ENCODE measurements at regions not wholly inside any gene's neighbourhood (a gene's known extent, or its start where the extent isn't known, plus 50 kb on each side); places are given as distances from the start of the nearest gene placed in this dataset.
A peak's percentile ranks its signal among the peaks of the same experiment; 100 is the strongest.

DNA sequence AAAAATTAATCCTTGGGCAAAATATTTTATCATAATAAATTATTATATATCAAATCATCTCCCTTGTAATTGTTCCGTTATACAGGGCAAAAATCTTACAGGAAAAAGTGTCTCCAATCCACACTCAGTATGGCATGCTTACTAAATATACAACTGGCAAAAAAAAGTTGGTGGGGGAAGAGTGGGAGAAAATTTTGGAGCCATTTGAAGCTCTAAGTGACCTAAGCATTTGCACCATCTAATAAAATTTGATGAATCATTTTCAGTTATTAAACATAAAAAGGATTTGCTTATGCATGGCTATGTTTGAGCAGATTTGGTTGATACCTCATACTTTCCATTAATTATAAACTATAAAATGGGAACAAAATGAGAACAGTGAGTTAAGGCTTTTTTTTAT lies 68.1 kb upstream of the FAM9C start:
- Histone ChIP-seq H2AFZ (ENCODE audit: low read length) (no peak overlapping the region), H3K4me2 (ENCODE audit: insufficient read depth, low read length) (no peak overlapping the region), H3K4me3 (ENCODE audit: insufficient read depth, low read length) (no peak overlapping the region), H3K79me2 (ENCODE audit: insufficient read depth, low read length) (no peaks in the 10 kb centered on the region), H3K4me1 (ENCODE audit: insufficient read depth, low read length) (peaks cover 20% of the 10 kb centered on the region), H3K36me3 (ENCODE audit: insufficient read depth, low read length) (no peaks in the 10 kb centered on the region), H4K20me1 (ENCODE audit: insufficient read depth, low read length) (no peaks in the 10 kb centered on the region), H3K27ac (ENCODE audit: low read depth, low read length) (no peak overlapping the region), H3K9me3 (ENCODE audit: low read depth, low read length) (no peaks in the 10 kb centered on the region), H3K27me3 (ENCODE audit: insufficient read depth, low read length) (no peaks in the 10 kb centered on the region)
- TF ChIP-seq, protein P1, sequence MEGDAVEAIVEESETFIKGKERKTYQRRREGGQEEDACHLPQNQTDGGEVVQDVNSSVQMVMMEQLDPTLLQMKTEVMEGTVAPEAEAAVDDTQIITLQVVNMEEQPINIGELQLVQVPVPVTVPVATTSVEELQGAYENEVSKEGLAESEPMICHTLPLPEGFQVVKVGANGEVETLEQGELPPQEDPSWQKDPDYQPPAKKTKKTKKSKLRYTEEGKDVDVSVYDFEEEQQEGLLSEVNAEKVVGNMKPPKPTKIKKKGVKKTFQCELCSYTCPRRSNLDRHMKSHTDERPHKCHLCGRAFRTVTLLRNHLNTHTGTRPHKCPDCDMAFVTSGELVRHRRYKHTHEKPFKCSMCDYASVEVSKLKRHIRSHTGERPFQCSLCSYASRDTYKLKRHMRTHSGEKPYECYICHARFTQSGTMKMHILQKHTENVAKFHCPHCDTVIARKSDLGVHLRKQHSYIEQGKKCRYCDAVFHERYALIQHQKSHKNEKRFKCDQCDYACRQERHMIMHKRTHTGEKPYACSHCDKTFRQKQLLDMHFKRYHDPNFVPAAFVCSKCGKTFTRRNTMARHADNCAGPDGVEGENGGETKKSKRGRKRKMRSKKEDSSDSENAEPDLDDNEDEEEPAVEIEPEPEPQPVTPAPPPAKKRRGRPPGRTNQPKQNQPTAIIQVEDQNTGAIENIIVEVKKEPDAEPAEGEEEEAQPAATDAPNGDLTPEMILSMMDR (IDR thresholded peaks at IDR 0.05; ENCODE audit: extremely low read depth, low read depth, low read length), result no peak
- no peak for DNase-seq (ENCODE audit: insufficient read length, low spot score, missing footprints)

DNA sequence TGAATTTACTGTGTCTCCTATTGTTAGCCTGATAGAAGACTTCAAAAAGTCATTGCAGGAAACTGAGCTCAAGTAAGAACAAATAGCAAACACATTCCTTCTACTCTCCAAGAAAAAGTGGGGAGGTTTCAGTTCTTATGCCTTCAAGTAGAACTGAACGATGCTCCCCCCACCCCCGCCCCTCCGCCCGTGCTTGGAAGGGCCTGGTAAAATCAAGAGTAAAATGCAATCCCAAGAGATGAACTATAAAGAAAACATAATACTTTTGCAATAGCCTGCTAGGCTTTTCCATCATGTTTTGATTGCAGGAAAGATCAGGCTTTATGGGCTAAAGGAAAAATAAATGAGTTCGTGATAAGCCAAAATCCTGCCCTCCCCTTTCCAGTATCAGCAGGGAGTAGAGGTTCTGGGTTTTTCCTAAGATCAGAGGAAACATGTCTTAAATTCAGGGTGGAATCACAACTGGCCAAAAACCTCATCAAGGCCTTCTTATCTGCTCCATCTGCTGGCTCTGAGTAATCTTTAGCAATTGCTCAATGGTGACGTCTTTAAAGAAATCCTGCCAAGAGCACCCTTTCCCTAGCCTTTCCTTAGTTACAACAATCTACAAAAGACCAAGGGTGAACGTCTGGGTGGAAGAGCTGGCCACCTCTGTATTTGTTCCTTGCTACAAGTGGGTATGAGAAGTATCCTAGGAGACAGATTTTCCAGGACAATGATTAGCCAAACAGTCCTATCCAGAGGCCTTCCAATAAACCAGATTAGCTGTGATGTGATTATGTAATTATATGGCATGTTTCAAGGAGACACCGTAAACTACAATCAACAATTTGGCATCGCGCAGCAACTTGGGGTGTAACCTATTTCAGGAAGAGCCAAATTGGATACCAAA lies 66.3 kb upstream of the FAM9C start:
- no peaks in the 10 kb centered on the region for H3K27me3 ChIP-seq (ENCODE audit: insufficient read depth, low read length)
- DNase-seq (ENCODE audit: insufficient read length, low spot score, missing footprints), result no peak

GRCh38 chrX:13109817-13110216 lies 65.4 kb upstream of the FAM9C start:
- Histone ChIP-seq H2AFZ (ENCODE audit: low read length) (no peak overlapping the region), H3K4me2 (ENCODE audit: insufficient read depth, low read length) (no peak overlapping the region), H3K27me3 (ENCODE audit: insufficient read depth, low read length) (no peaks in the 10 kb centered on the region), H3K79me2 (ENCODE audit: insufficient read depth, low read length) (no peaks in the 10 kb centered on the region), H3K27ac (ENCODE audit: low read depth, low read length) (peak overlapping the region; percentile 90), H4K20me1 (ENCODE audit: insufficient read depth, low read length) (no peaks in the 10 kb centered on the region), H3K4me3 (ENCODE audit: insufficient read depth, low read length) (no peak overlapping the region), H3K9me3 (ENCODE audit: low read depth, low read length) (no peaks in the 10 kb centered on the region), H3K36me3 (ENCODE audit: insufficient read depth, low read length) (no peaks in the 10 kb centered on the region), H3K4me1 (ENCODE audit: insufficient read depth, low read length) (peaks cover 20% of the 10 kb centered on the region)
- DNase-seq (ENCODE audit: insufficient read length, low spot score, missing footprints), result no peak
- TF ChIP-seq, protein P1 (IDR thresholded peaks at IDR 0.05; ENCODE audit: extremely low read depth, low read depth, low read length), result no peak

More for the DNA sequence above, 66.3 kb upstream of the FAM9C start:
- Histone ChIP-seq H3K79me2 (ENCODE audit: insufficient read depth, low read length) (no peaks in the 10 kb centered on the region), H3K9me3 (ENCODE audit: low read depth, low read length) (no peaks in the 10 kb centered on the region), H3K4me1 (ENCODE audit: insufficient read depth, low read length) (peaks cover 20% of the 10 kb centered on the region), H3K36me3 (ENCODE audit: insufficient read depth, low read length) (no peaks in the 10 kb centered on the region), H4K20me1 (ENCODE audit: insufficient read depth, low read length) (no peaks in the 10 kb centered on the region), H3K27ac (ENCODE audit: low read depth, low read length) (peak overlapping the region; percentile 90), H2AFZ (ENCODE audit: low read length) (no peak overlapping the region), H3K4me3 (ENCODE audit: insufficient read depth, low read length) (no peak overlapping the region), H3K4me2 (ENCODE audit: insufficient read depth, low read length) (no peak overlapping the region)
- TF ChIP-seq, protein P1 (IDR thresholded peaks at IDR 0.05; ENCODE audit: extremely low read depth, low read depth, low read length), result no peak

DNA sequence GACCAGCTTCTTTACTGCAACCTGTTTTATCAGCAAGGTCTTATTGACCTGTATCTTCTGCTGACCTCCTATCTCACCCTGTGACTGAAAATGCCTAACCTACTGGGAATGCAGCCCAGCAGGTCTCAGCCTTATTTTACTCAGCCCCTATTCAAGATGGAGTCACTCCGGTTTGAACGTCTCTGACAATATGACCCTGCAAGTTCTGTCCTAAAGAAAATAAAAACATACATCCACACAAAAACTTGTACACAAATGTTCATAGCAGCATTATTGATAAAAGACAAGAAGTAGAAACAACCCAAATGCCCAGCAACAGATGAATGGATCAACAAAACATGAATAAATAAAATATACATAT lies 59.5 kb upstream of the FAM9C start:
- no peak for DNase-seq (ENCODE audit: insufficient read length, low spot score, missing footprints)
- Histone ChIP-seq H3K36me3 (ENCODE audit: insufficient read depth, low read length) (no peaks in the 10 kb centered on the region), H3K27ac (ENCODE audit: low read depth, low read length) (no peak overlapping the region), H3K4me3 (ENCODE audit: insufficient read depth, low read length) (no peak overlapping the region), H2AFZ (ENCODE audit: low read length) (no peak overlapping the region), H3K4me1 (ENCODE audit: insufficient read depth, low read length) (peaks cover 16% of the 10 kb centered on the region), H4K20me1 (ENCODE audit: insufficient read depth, low read length) (no peaks in the 10 kb centered on the region), H3K79me2 (ENCODE audit: insufficient read depth, low read length) (no peaks in the 10 kb centered on the region), H3K4me2 (ENCODE audit: insufficient read depth, low read length) (no peak overlapping the region), H3K27me3 (ENCODE audit: insufficient read depth, low read length) (no peaks in the 10 kb centered on the region), H3K9me3 (ENCODE audit: low read depth, low read length) (no peaks in the 10 kb centered on the region)
- TF ChIP-seq, protein P1 (IDR thresholded peaks at IDR 0.05; ENCODE audit: extremely low read depth, low read depth, low read length), result no peak
